H1 (cell line): ENCODE measurements at regions not wholly inside any gene's neighbourhood (a gene's known extent, or its start where the extent isn't known, plus 50 kb on each side); places are given as distances from the start of the nearest gene placed in this dataset.

Source experiments
- CTCF ChIA-PET: fragments of 300-600 bp; sonication (Branson Sonifier 250); formaldehyde crosslinking; loops from one replicate; lab custom pipeline; 2021; ENCODE audit not compliant: partially characterized antibody; lab: Charles Lee
- POLR2A ChIA-PET: fragments of 300-600 bp; sonication (Branson Sonifier 250); formaldehyde crosslinking; loops from one replicate; lab custom pipeline; 2021; ENCODE audit warnings: inconsistent platforms; ENCODE audit not compliant: partially characterized antibody; lab: Charles Lee
- DNase-seq, 2 experiments: peaks; one replicate each; pipeline versions ENCODE4 v3.0.0 to v3.0.0-alpha.2; 2010 to 2022; ENCODE audit warnings: low spot score in 2 of 2, low read depth in 1 of 2, mixed read lengths in 1 of 2
- FAIRE-seq: peaks from 2 replicates; lab custom pipeline; 2011; peaks lifted over from hg19 to GRCh38; lab: Jason Lieb, UNC
- H2AFZ ChIP-seq: 2 replicates; pipeline ENCODE4 v1.8.1; 2012; ENCODE audit warnings: low read length, inconsistent platforms
- H2AK5ac ChIP-seq: 2 replicates; pipeline ENCODE4 v1.6.1; 2013; ENCODE audit warnings: low read depth, low read length
- H2BK120ac ChIP-seq: replicated peaks from 2 replicates; pipeline ENCODE3; 2013; ENCODE audit warnings: low read depth, low read length, inconsistent platforms
- H2BK12ac ChIP-seq: 2 replicates; pipeline ENCODE4 v1.6.1; 2013; ENCODE audit warnings: low read depth, low read length
- H2BK15ac ChIP-seq: 2 replicates; pipeline ENCODE4 v1.6.1; 2013; ENCODE audit warnings: low read length
- H2BK20ac ChIP-seq: 2 replicates; pipeline ENCODE4 v1.6.1; 2013; ENCODE audit warnings: low read length
- H2BK5ac ChIP-seq: 2 replicates; pipeline ENCODE4 v1.6.1; 2013; ENCODE audit warnings: low read depth, low read length
- H3K14ac ChIP-seq: 2 replicates; pipeline ENCODE4 v1.6.1; 2013; ENCODE audit warnings: inconsistent platforms; ENCODE audit not compliant: insufficient read length
- H3K18ac ChIP-seq: 2 replicates; pipeline ENCODE4 v1.6.1; 2013; ENCODE audit warnings: low read length; ENCODE audit errors: extremely low read depth
- H3K23ac ChIP-seq: 2 replicates; pipeline ENCODE4 v1.6.1; 2013; ENCODE audit warnings: inconsistent platforms; ENCODE audit not compliant: insufficient read length
- H3K23me2 ChIP-seq: 2 replicates; pipeline ENCODE4 v1.6.1; 2013; ENCODE audit warnings: low read depth, low read length
- H3K27ac ChIP-seq: 2 replicates; pipeline ENCODE4 v1.6.1; 2011; ENCODE audit warnings: low read depth, low read length, inconsistent platforms
- H3K27me3 ChIP-seq, 4 experiments: replicated peaks in 1 of 4; 1 replicate in 1 of 4; 2 replicates in 3 of 4; pipeline versions ENCODE4 v1.6.1 to v1.8.1; 2011 to 2013; ENCODE audit warnings: low read length in 3 of 4, mild to moderate bottlenecking in 3 of 4, inconsistent platforms in 2 of 4, mixed read lengths in 2 of 4, moderate library complexity in 1 of 4; ENCODE audit not compliant: control insufficient read depth in 3 of 4, insufficient read depth in 3 of 4; ENCODE audit errors: extremely low read depth in 1 of 4
- H3K36me3 ChIP-seq, 4 experiments: 2 replicates each; pipeline versions ENCODE4 v1.6.1 to v1.8.1; 2011 to 2013; ENCODE audit warnings: mild to moderate bottlenecking in 4 of 4, low read length in 3 of 4, moderate library complexity in 2 of 4, control low read depth in 1 of 4, inconsistent platforms in 1 of 4; ENCODE audit not compliant: insufficient read depth in 4 of 4, control insufficient read depth in 2 of 4
- H3K4ac ChIP-seq: replicated peaks from 2 replicates; pipeline ENCODE3; 2013; ENCODE audit warnings: low read length, low read depth, mixed read lengths, inconsistent platforms; ENCODE audit not compliant: insufficient read length
- H3K4me1 ChIP-seq, 4 experiments: replicated peaks in 1 of 4; 1 replicate in 1 of 4; 2 replicates in 3 of 4; pipeline versions ENCODE4 v1.6.1 to v1.8.1; 2011 to 2013; ENCODE audit warnings: low read length in 3 of 4, inconsistent platforms in 2 of 4, mixed read lengths in 1 of 4; ENCODE audit not compliant: insufficient read depth in 4 of 4, control insufficient read depth in 3 of 4
- H3K4me2 ChIP-seq, 2 experiments: 2 replicates each; pipeline versions ENCODE4 v1.6.1 to v1.8.1; 2011 to 2013; ENCODE audit warnings: low read depth in 2 of 2, low read length in 2 of 2, control low read depth in 1 of 2, inconsistent platforms in 1 of 2, mild to moderate bottlenecking in 1 of 2; ENCODE audit not compliant: insufficient read depth in 1 of 2
- H3K4me3 ChIP-seq, 4 experiments: fragments of 200-600, 300-600 bp in 1 of 4; sonication (generic), shearing (Covaris generic), sonication (Bioruptor Twin) in 1 of 4; 2 replicates each; pipeline versions ENCODE4 v1.5.1 to v1.8.1; 2011 to 2016; ENCODE audit warnings: low read length in 4 of 4, low read depth in 3 of 4, control low read depth in 2 of 4, inconsistent platforms in 2 of 4, mild to moderate bottlenecking in 2 of 4, mixed read lengths in 1 of 4, moderate library complexity in 1 of 4; ENCODE audit not compliant: insufficient read depth in 2 of 4; ENCODE audit errors: extremely low read depth in 1 of 4
- H3K56ac ChIP-seq: replicated peaks from 2 replicates; pipeline ENCODE3; 2013; ENCODE audit warnings: low read depth, mild to moderate bottlenecking, mixed read lengths, low read length, inconsistent platforms; ENCODE audit not compliant: insufficient read length
- H3K79me1 ChIP-seq: 2 replicates; pipeline ENCODE4 v1.6.1; 2013; ENCODE audit warnings: low read depth, low read length, control low read depth
- H3K79me2 ChIP-seq, 2 experiments: 2 replicates each; pipeline versions ENCODE4 v1.6.1 to v1.8.1; 2012 to 2013; ENCODE audit warnings: low read length in 2 of 2, mild to moderate bottlenecking in 2 of 2, inconsistent platforms in 1 of 2; ENCODE audit not compliant: insufficient read depth in 2 of 2, control insufficient read depth in 1 of 2
- H3K9ac ChIP-seq, 4 experiments: replicated peaks in 1 of 4; 1 replicate in 1 of 4; 2 replicates in 3 of 4; pipeline versions ENCODE4 v1.6.1 to v1.8.1; 2011 to 2013; ENCODE audit warnings: low read depth in 3 of 4, low read length in 3 of 4, control low read depth in 2 of 4, mild to moderate bottlenecking in 2 of 4, moderate library complexity in 2 of 4, inconsistent platforms in 1 of 4; ENCODE audit errors: extremely low read depth in 1 of 4
- H3K9me3 ChIP-seq, 2 experiments: 2 replicates each; pipeline versions ENCODE4 v1.6.1 to v1.8.1; 2012 to 2013; ENCODE audit warnings: mild to moderate bottlenecking in 2 of 2, moderate library complexity in 2 of 2, control low read depth in 1 of 2, inconsistent platforms in 1 of 2, low read depth in 1 of 2, low read length in 1 of 2, mixed read lengths in 1 of 2; ENCODE audit not compliant: insufficient read depth in 2 of 2
- H4K20me1 ChIP-seq, 2 experiments: replicated peaks in 1 of 2; 2 replicates each; pipeline versions ENCODE3 to v1.8.1; 2011 to 2013; ENCODE audit warnings: inconsistent platforms in 2 of 2, low read length in 2 of 2, mild to moderate bottlenecking in 1 of 2; ENCODE audit not compliant: insufficient read depth in 2 of 2, control insufficient read depth in 1 of 2
- H4K5ac ChIP-seq: 2 replicates; pipeline ENCODE4 v1.6.1; 2013; ENCODE audit warnings: low read length, low read depth, mixed read lengths, inconsistent platforms; ENCODE audit not compliant: insufficient read length
- H4K8ac ChIP-seq: 2 replicates; pipeline ENCODE4 v1.8.0; 2013; ENCODE audit warnings: mild to moderate bottlenecking, moderate library complexity, low read length, inconsistent platforms; ENCODE audit not compliant: insufficient read depth; ENCODE audit errors: extremely low read depth
- H4K91ac ChIP-seq: replicated peaks from 2 replicates; pipeline ENCODE3; 2013; ENCODE audit warnings: low read length, mixed read lengths, inconsistent platforms; ENCODE audit not compliant: insufficient read length
- BACH1 ChIP-seq: IDR thresholded peaks from 2 replicates; pipeline ENCODE4 v1.6.1; 2012; ENCODE audit warnings: low read length, improper control_type of control experiment
- BRCA1 ChIP-seq: IDR thresholded peaks from 2 replicates; pipeline ENCODE4 v1.6.1; 2012; ENCODE audit warnings: low read depth, low read length, improper control_type of control experiment
- CHD1 ChIP-seq: IDR thresholded peaks from 2 replicates; pipeline ENCODE4 v1.6.1; 2012; ENCODE audit warnings: low read depth, low read length, improper control_type of control experiment
- CTCF ChIP-seq, 3 experiments: IDR thresholded peaks; 1 replicate in 2 of 3; 2 replicates in 1 of 3; pipeline versions ENCODE4 v1.5.1 to v1.6.1; 2011; ENCODE audit warnings: low read length in 3 of 3, mild to moderate bottlenecking in 3 of 3, inconsistent platforms in 2 of 3, low read depth in 1 of 3, moderate library complexity in 1 of 3; ENCODE audit not compliant: insufficient read depth in 1 of 3; ENCODE audit errors: control extremely low read depth in 1 of 3
- FOSL1 ChIP-seq: IDR thresholded peaks from 2 replicates; pipeline ENCODE4 v1.6.1; 2011; ENCODE audit warnings: mild to moderate bottlenecking, low read depth, low read length, moderate library complexity; ENCODE audit not compliant: insufficient read depth
- GTF2F1 ChIP-seq: IDR thresholded peaks from 2 replicates; pipeline ENCODE4 v1.6.1; 2012; ENCODE audit warnings: low read depth, low read length, improper control_type of control experiment, borderline replicate concordance
- JUN ChIP-seq: IDR thresholded peaks from 2 replicates; pipeline ENCODE4 v1.6.1; 2011; ENCODE audit warnings: low read depth, mild to moderate bottlenecking, improper control_type of control experiment, low read length
- KDM4A ChIP-seq: IDR thresholded peaks from one replicate; pipeline ENCODE4 v1.7.1; 2012; ENCODE audit warnings: low read depth, mild to moderate bottlenecking, moderate library complexity, low read length, inconsistent platforms; ENCODE audit not compliant: severe bottlenecking
- MAX ChIP-seq: IDR thresholded peaks from 2 replicates; pipeline ENCODE4 v1.6.1; 2012; ENCODE audit warnings: inconsistent platforms
- NANOG ChIP-seq: IDR thresholded peaks from 2 replicates; pipeline ENCODE4 v1.6.1; 2011; ENCODE audit warnings: low read length, low read depth, mild to moderate bottlenecking, inconsistent platforms; ENCODE audit not compliant: insufficient read depth, poor library complexity, severe bottlenecking
- SUZ12 ChIP-seq: fragments of 200-600 bp; sonication (generic); IDR thresholded peaks from 2 replicates; pipeline ENCODE4 v1.6.1; 2012; ENCODE audit warnings: mild to moderate bottlenecking, inconsistent platforms, low read length, moderate library complexity, mixed read lengths
- TAF1 ChIP-seq: IDR thresholded peaks from 2 replicates; pipeline ENCODE4 v1.6.1; 2011; ENCODE audit warnings: mild to moderate bottlenecking, low read depth, low read length
- TCF12 ChIP-seq: IDR thresholded peaks from 2 replicates; pipeline ENCODE4 v1.6.1; 2011; ENCODE audit warnings: low read depth, mild to moderate bottlenecking, low read length
- WGBS, 2 experiments: shearing (Covaris generic) in 1 of 2; methylation state at CpG; one replicate each; pipeline versions ENCODE4 v1.1.6 to v1.1.7; 2013 to 2015; ENCODE audit warnings: low lambda C conversion rate in 2 of 2, mixed read lengths in 2 of 2, inconsistent platforms in 1 of 2, low coverage in 1 of 2, missing lambda C conversion rate in 1 of 2; ENCODE audit not compliant: insufficient replicate concordance in 2 of 2, insufficient coverage in 1 of 2, insufficient read length in 1 of 2; ENCODE audit errors: extremely low coverage in 1 of 2, missing lambda C conversion rate in 1 of 2; 5-methylcytosine and 5-hydroxymethylcytosine counted together

- no peaks in the 10 kb centered on the region for H3K36me3 ChIP-seq
- CTCF ChIA-PET: interaction anchor here (0.7 kb wide), 1 partner anchor 47 kb away, joined by 3 read pairs; no protein-coding TSS in a partner anchor
- no peak overlapping the region for H3K56ac ChIP-seq
- H3K23me2 ChIP-seq: no peaks in the 10 kb centered on the region
- H3K9ac ChIP-seq: no peak overlapping the region
- H2BK12ac ChIP-seq: no peak overlapping the region
- no peaks in the 10 kb centered on the region for H3K4me1 ChIP-seq
- no peak overlapping the region for H2BK5ac ChIP-seq
- H2BK15ac ChIP-seq: no peak overlapping the region
- H3K79me1 ChIP-seq: no peaks in the 10 kb centered on the region
- H3K18ac ChIP-seq: no peak overlapping the region
- WGBS, 2 experiments: 88% methylated on average over 1 of the region's 1 CpG; no CpG with 5 or more reads in 1 of the 2 experiments
- no peak overlapping the region for H3K27ac ChIP-seq
- no peak overlapping the region for H2BK20ac ChIP-seq
- no peaks in the 10 kb centered on the region for H4K20me1 ChIP-seq
- no peak overlapping the region for H2AFZ ChIP-seq
- FAIRE-seq (no peak), DNase-seq (no peak)
- H3K23ac ChIP-seq: no peak overlapping the region
- H4K91ac ChIP-seq: no peak overlapping the region
- no peak overlapping the region for H2BK120ac ChIP-seq
- H3K4ac ChIP-seq: no peak overlapping the region
- H3K27me3 ChIP-seq: peaks cover 0 to 1% (median 0%) of the 10 kb centered on the region in 4 experiments; a peak in 1 of 7 replicates
- no peaks in the 10 kb centered on the region for H3K9me3 ChIP-seq
- H3K79me2 ChIP-seq: no peaks in the 10 kb centered on the region
- H3K14ac ChIP-seq: no peak overlapping the region
- POLR2A ChIA-PET: no interaction called here
- no peak overlapping the region for H3K4me2 ChIP-seq
- no peak overlapping the region for H4K8ac ChIP-seq
- H2AK5ac ChIP-seq: no peak overlapping the region
- no peak overlapping the region for H3K4me3 ChIP-seq
- H4K5ac ChIP-seq: no peak overlapping the region
- TF ChIP-seq TAF1 (no peak), CTCF (IDR thresholded peaks at IDR 0.05; ENCODE audit: control extremely low read depth in 1 of 3, insufficient read depth in 1 of 3, low read depth in 1 of 3, low read length in 3 of 3) (no peak), NANOG (no peak), GTF2F1 (no peak), TCF12 (no peak), CHD1 (no peak), BACH1 (no peak), FOSL1 (no peak), JUN (no peak), MAX (no peak), SUZ12 (no peak), KDM4A (no peak), BRCA1 (no peak)
These were observed 579.8 kb upstream of the PKN2 start for GRCh38 chr1:88104236-88104635.
